ENCODE measurements at regions not wholly inside any gene's neighbourhood (a gene's known extent, or its start where the extent isn't known, plus 50 kb on each side); places are given as distances from the start of the nearest gene placed in this dataset.
"Not testable (repeated sequence)": the region's sequence is repeated elsewhere in the genome, so short reads cannot be mapped to it uniquely, and the experiment has no call there.

- peak; percentile 3 to 36 (median 15) for DNase-seq
These were observed 583.9 kb downstream of the NTRK3 start for GRCh38 chr15:87672309-87673288.

- DNase-seq: no peak
These were observed 585.2 kb downstream of the NTRK3 start for GRCh38 chr15:87671289-87671688.

GRCh38 chr15:87669846-87670245 is 586.7 kb downstream of the NTRK3 start:
- DNase-seq: no peak

- DNase-seq: not testable (repeated sequence)
These were observed 587.6 kb downstream of the NTRK3 start for GRCh38 chr15:87668768-87669564.

GRCh38 chr15:87667643-87668042 is 588.9 kb downstream of the NTRK3 start:
- DNase-seq: no peak

GRCh38 chr15:87662575-87662974 is 594.0 kb downstream of the NTRK3 start:
- DNase-seq: no peak

GRCh38 chr15:87661454-87662355 is 594.8 kb downstream of the NTRK3 start:
- no peak for DNase-seq

GRCh38 chr15:87660251-87661129 is 596.0 kb downstream of the NTRK3 start:
- no peak for DNase-seq

GRCh38 chr15:87656372-87656771 is 600.2 kb downstream of the NTRK3 start:
- DNase-seq: no peak

GRCh38 chr15:87653646-87654045 is 602.9 kb downstream of the NTRK3 start:
- DNase-seq: no peak

GRCh38 chr15:87649175-87649574 is 607.4 kb downstream of the NTRK3 start:
- DNase-seq: no peak

- no peak for DNase-seq
These were observed 608.3 kb downstream of the NTRK3 start for GRCh38 chr15:87648278-87648677.

GRCh38 chr15:87645723-87646122 is 610.8 kb downstream of the NTRK3 start:
- DNase-seq: no peak

GRCh38 chr15:87642997-87643396 is 613.5 kb downstream of the NTRK3 start:
- DNase-seq: not testable (repeated sequence)

- no peak for DNase-seq
These were observed 617.1 kb downstream of the NTRK3 start for GRCh38 chr15:87639305-87640011.

GRCh38 chr15:87638554-87639083 is 617.9 kb downstream of the NTRK3 start:
- DNase-seq: no peak

GRCh38 chr15:87634361-87634760 is 622.2 kb downstream of the NTRK3 start:
- no peak for DNase-seq

GRCh38 chr15:87633525-87633924 is 623.0 kb downstream of the NTRK3 start:
- DNase-seq: peak; percentile 43 to 72 (median 56)

GRCh38 chr15:87632364-87632763 is 624.2 kb downstream of the NTRK3 start:
- DNase-seq: no peak

- DNase-seq: no peak
These were observed 624.8 kb downstream of the NTRK3 start for GRCh38 chr15:87631775-87632174.
